Cerebellar cortex (tissue), 1 donor: ENCODE measurements at regions not wholly inside any gene's neighbourhood (a gene's known extent, or its start where the extent isn't known, plus 50 kb on each side); places are given as distances from the start of the nearest gene placed in this dataset.

ENCODE experiments used
- DNase-seq: peaks from one replicate; pipeline ENCODE4 v3.0.0-alpha.2; 2015; ENCODE audit warnings: low spot score

- no peak for DNase-seq
These were observed 168.4 kb upstream of the NHS start for GRCh38 chrX:17206584-17206983.

GRCh38 chrX:17214962-17215361, 160.0 kb upstream of the NHS start:
- DNase-seq = no peak

- no peak for DNase-seq
These were observed 148.3 kb upstream of the NHS start for GRCh38 chrX:17226736-17227135.

GRCh38 chrX:17237146-17237545, 137.9 kb upstream of the NHS start:
- DNase-seq = no peak

- DNase-seq = peak; percentile 54
These were observed 132.5 kb upstream of the NHS start for GRCh38 chrX:17242470-17242869.

- DNase-seq = no peak
These were observed 127.9 kb upstream of the NHS start for GRCh38 chrX:17247144-17247543.

- no peak for DNase-seq
These were observed 112.9 kb upstream of the NHS start for GRCh38 chrX:17262123-17262522.

GRCh38 chrX:17266136-17266535, 108.9 kb upstream of the NHS start:
- no peak for DNase-seq

GRCh38 chrX:17278961-17279360, 96.0 kb upstream of the NHS start:
- DNase-seq = no peak

- no peak for DNase-seq
These were observed 89.0 kb upstream of the NHS start for GRCh38 chrX:17285983-17286382.

- DNase-seq = no peak
These were observed 83.7 kb upstream of the NHS start for GRCh38 chrX:17291171-17291900.

- no peak for DNase-seq
These were observed 82.9 kb upstream of the NHS start for GRCh38 chrX:17292111-17292527.

GRCh38 chrX:17294561-17294960, 80.4 kb upstream of the NHS start:
- DNase-seq = no peak

- DNase-seq = no peak
These were observed 79.2 kb upstream of the NHS start for GRCh38 chrX:17295791-17296190.

- DNase-seq = no peak
These were observed 76.4 kb upstream of the NHS start for GRCh38 chrX:17298564-17298963.

- no peak for DNase-seq
These were observed 75.8 kb upstream of the NHS start for GRCh38 chrX:17299206-17299605.

- DNase-seq = no peak
These were observed 51.6 kb upstream of the NHS start for GRCh38 chrX:17323397-17323796.
